IMR-90 (cell line): ENCODE measurements at regions not wholly inside any gene's neighbourhood (a gene's known extent, or its start where the extent isn't known, plus 50 kb on each side); places are given as distances from the start of the nearest gene placed in this dataset.

Source experiments
- ATAC-seq: fragments of 200-7000 bp; cut with Tn5 transposase; 2 replicates; pipeline ENCODE4 v1.9.1; 2020; ENCODE audit warnings: low read depth, mild to moderate bottlenecking, moderate library complexity
- BruUV-seq: library from RNA; stranded (reverse); fragments of 400-500 nt; replicated peaks from 2 replicates; lab custom pipeline; 2021; lab: Mats Ljungman, UMichigan
- CTCF ChIA-PET: fragments of 300-600 bp; formaldehyde crosslinking; extraction: SDS; loops from one replicate; lab custom pipeline; 2021; ENCODE audit warnings: antibody characterized with exemption; lab: Yijun Ruan, JAX
- POLR2A ChIA-PET: fragments of 300-600 bp; sonication (Branson Sonifier 250); formaldehyde crosslinking; loops from one replicate; lab custom pipeline; 2022; ENCODE audit warnings: antibody characterized with exemption; ENCODE audit not compliant: unreplicated experiment; lab: Charles Lee
- DNase-seq: peaks from one replicate; pipeline ENCODE4 v3.0.0; 2013
- H2AFZ ChIP-seq: replicated peaks from 2 replicates; pipeline ENCODE3; 2013; ENCODE audit warnings: low read length, mild to moderate bottlenecking; ENCODE audit not compliant: poor library complexity
- H2AK5ac ChIP-seq: 2 replicates; pipeline ENCODE4 v1.6.1; 2013; ENCODE audit warnings: low read depth, low read length, inconsistent platforms
- H2AK9ac ChIP-seq: replicated peaks from 2 replicates; pipeline ENCODE3; 2013; ENCODE audit warnings: mild to moderate bottlenecking, low read depth, low read length, moderate library complexity; ENCODE audit not compliant: poor library complexity
- H2BK120ac ChIP-seq: 2 replicates; pipeline ENCODE4 v1.6.1; 2013; ENCODE audit warnings: low read depth, low read length, inconsistent platforms
- H2BK15ac ChIP-seq: 3 replicates; pipeline ENCODE4 v1.6.1; 2013; ENCODE audit warnings: low read depth, low read length, inconsistent platforms
- H2BK20ac ChIP-seq: 2 replicates; pipeline ENCODE4 v1.6.1; 2013; ENCODE audit warnings: low read depth, mild to moderate bottlenecking, inconsistent platforms, low read length, moderate library complexity
- H2BK5ac ChIP-seq: 2 replicates; pipeline ENCODE4 v1.6.1; 2013; ENCODE audit warnings: mild to moderate bottlenecking, low read depth, low read length, inconsistent platforms; ENCODE audit not compliant: poor library complexity, severe bottlenecking
- H3K14ac ChIP-seq: replicated peaks from 2 replicates; pipeline ENCODE4 v1.6.1; 2013; ENCODE audit warnings: low read depth, low read length, inconsistent platforms
- H3K18ac ChIP-seq: 2 replicates; pipeline ENCODE4 v1.6.1; 2013; ENCODE audit warnings: low read depth, low read length, control low read depth
- H3K23ac ChIP-seq: 2 replicates; pipeline ENCODE4 v1.6.1; 2013; ENCODE audit warnings: low read depth, low read length, inconsistent platforms
- H3K27ac ChIP-seq: 2 replicates; pipeline ENCODE4 v1.5.1; 2013; ENCODE audit warnings: mild to moderate bottlenecking, control low read depth, low read length; ENCODE audit not compliant: insufficient read depth
- H3K27me3 ChIP-seq: 2 replicates; pipeline ENCODE4 v1.6.1; 2013; ENCODE audit warnings: low read length; ENCODE audit not compliant: control insufficient read depth, insufficient read depth
- H3K36me3 ChIP-seq: 2 replicates; pipeline ENCODE4 v1.6.1; 2013; ENCODE audit warnings: low read length, mixed read lengths; ENCODE audit not compliant: control insufficient read depth, insufficient read depth
- H3K4ac ChIP-seq: 2 replicates; pipeline ENCODE4 v1.6.1; 2013; ENCODE audit warnings: low read depth, low read length, inconsistent platforms
- H3K4me1 ChIP-seq: 2 replicates; pipeline ENCODE4 v1.6.1; 2013; ENCODE audit warnings: low read length, mixed read lengths; ENCODE audit not compliant: control insufficient read depth, insufficient read depth
- H3K4me2 ChIP-seq: 2 replicates; pipeline ENCODE4 v1.6.1; 2013; ENCODE audit warnings: low read depth, mild to moderate bottlenecking, control low read depth, low read length, moderate library complexity
- H3K4me3 ChIP-seq: 2 replicates; pipeline ENCODE4 v1.5.1; 2013; ENCODE audit warnings: low read depth, mild to moderate bottlenecking, control low read depth, low read length, moderate library complexity; ENCODE audit not compliant: insufficient read depth
- H3K56ac ChIP-seq: 2 replicates; pipeline ENCODE4 v1.6.1; 2013; ENCODE audit warnings: low read length, inconsistent platforms; ENCODE audit not compliant: insufficient read depth; ENCODE audit errors: extremely low read depth
- H3K79me1 ChIP-seq, 2 experiments: 2 replicates each; pipeline ENCODE4 v1.6.1; 2013; ENCODE audit warnings: low read length in 2 of 2, inconsistent platforms in 1 of 2, low read depth in 1 of 2
- H3K9ac ChIP-seq: 2 replicates; pipeline ENCODE4 v1.6.1; 2013; ENCODE audit warnings: low read depth, low read length, control low read depth
- H3K9me1 ChIP-seq: 2 replicates; pipeline ENCODE4 v1.6.1; 2013; ENCODE audit warnings: low read length, inconsistent platforms; ENCODE audit not compliant: insufficient read depth
- H3K9me3 ChIP-seq: 2 replicates; pipeline ENCODE4 v1.6.1; 2013; ENCODE audit warnings: low read length; ENCODE audit not compliant: control insufficient read depth, insufficient read depth
- H4K20me1 ChIP-seq: 2 replicates; pipeline ENCODE4 v1.6.1; 2013; ENCODE audit warnings: low read length, inconsistent platforms; ENCODE audit not compliant: insufficient read depth
- H4K5ac ChIP-seq: 2 replicates; pipeline ENCODE4 v1.6.1; 2013; ENCODE audit warnings: mild to moderate bottlenecking, low read depth, low read length, control low read depth
- H4K8ac ChIP-seq, 2 experiments: 2 replicates each; pipeline ENCODE4 v1.6.1; 2013; ENCODE audit warnings: low read depth in 2 of 2, low read length in 2 of 2, control low read depth in 1 of 2, inconsistent platforms in 1 of 2
- H4K91ac ChIP-seq: 2 replicates; pipeline ENCODE4 v1.6.1; 2013; ENCODE audit warnings: low read depth, low read length, inconsistent platforms; ENCODE audit not compliant: insufficient read depth
- BHLHE40 ChIP-seq: fragments of 150-350 bp; IDR thresholded peaks from 2 replicates; pipeline ENCODE4 v1.6.1; 2016; ENCODE audit warnings: mild to moderate bottlenecking, low read depth, low read length
- CEBPB ChIP-seq: IDR thresholded peaks from 2 replicates; pipeline ENCODE4 v1.6.1; 2012; ENCODE audit warnings: low read depth, low read length, improper control_type of control experiment
- CHD1 ChIP-seq: IDR thresholded peaks from 2 replicates; pipeline ENCODE4 v1.6.1; 2012; ENCODE audit warnings: low read depth, low read length, improper control_type of control experiment
- FOS ChIP-seq: fragments of 150-350 bp; IDR thresholded peaks from 2 replicates; pipeline ENCODE4 v1.6.1; 2016; ENCODE audit warnings: low read depth, low read length
- MAFK ChIP-seq: IDR thresholded peaks from 2 replicates; pipeline ENCODE4 v1.6.1; 2012; ENCODE audit warnings: low read depth, low read length, improper control_type of control experiment
- MAZ ChIP-seq: IDR thresholded peaks from 2 replicates; pipeline ENCODE4 v1.6.1; 2012; ENCODE audit warnings: low read depth, mild to moderate bottlenecking, low read length, improper control_type of control experiment, moderate library complexity, borderline replicate concordance
- MXI1 ChIP-seq: IDR thresholded peaks from 2 replicates; pipeline ENCODE4 v1.6.1; 2012; ENCODE audit warnings: low read depth, mild to moderate bottlenecking, low read length, moderate library complexity, borderline replicate concordance
- NFE2L2 ChIP-seq: fragments of 150-350 bp; IDR thresholded peaks from 2 replicates; pipeline ENCODE4 v1.6.1; 2016; ENCODE audit warnings: low read depth, mild to moderate bottlenecking, low read length
- POLR2A ChIP-seq: IDR thresholded peaks from 2 replicates; pipeline ENCODE4 v1.6.1; 2012; ENCODE audit warnings: mild to moderate bottlenecking, low read depth, low read length
- RAD21 ChIP-seq: IDR thresholded peaks from 2 replicates; pipeline ENCODE4 v1.6.1; 2012; ENCODE audit warnings: low read length, improper control_type of control experiment
- RCOR1 ChIP-seq: IDR thresholded peaks from 2 replicates; pipeline ENCODE4 v1.6.1; 2012; ENCODE audit warnings: mild to moderate bottlenecking, low read length, improper control_type of control experiment; ENCODE audit not compliant: insufficient replicate concordance
- RFX5 ChIP-seq: IDR thresholded peaks from 2 replicates; pipeline ENCODE4 v1.8.0; 2012; ENCODE audit warnings: low read depth, mild to moderate bottlenecking, low read length, moderate library complexity
- SMC3 ChIP-seq: fragments of 150-350 bp; IDR thresholded peaks from 2 replicates; pipeline ENCODE4 v1.6.1; 2016; ENCODE audit warnings: low read depth, mild to moderate bottlenecking, antibody characterized with exemption, low read length, moderate library complexity
- WGBS, 2 experiments: methylation state at CpG; one replicate each; pipeline versions ENCODE4 v1.1.5 to v1.1.7; 2013; ENCODE audit warnings: missing lambda C conversion rate in 2 of 2; ENCODE audit not compliant: insufficient read length in 1 of 2; ENCODE audit errors: extremely low coverage in 2 of 2; 5-methylcytosine and 5-hydroxymethylcytosine counted together
- dilution Hi-C: fragments of 300-500 bp; cut with HindIII; formaldehyde crosslinking; loops from one replicate; pipeline ENCODE4 v1.14.3; 2018; ENCODE audit warnings: low sequenced_read_pairs; ENCODE audit not compliant: unreplicated experiment
- in situ Hi-C: fragments of 300-500 bp; cut with MboI; formaldehyde crosslinking; loops from 3 replicates; pipeline ENCODE4 v1.14.3; 2019; ENCODE audit warnings: low sequenced_read_pairs, inconsistent platforms, mixed read lengths
- intact Hi-C: fragments of 100-400 bp; cut with micrococcal nuclease; formaldehyde crosslinking; loops from 2 replicates; pipeline ENCODE4 v1.10.0; 2022
- TF ChIP-seq, protein P1 (sequence below): fragments of 150-350 bp; IDR thresholded peaks from 2 replicates; pipeline ENCODE4 v1.6.1; 2016; ENCODE audit warnings: low read depth, mild to moderate bottlenecking, low read length, moderate library complexity, borderline replicate concordance
- TF ChIP-seq, protein P2 (sequence below): fragments of 150-350 bp; IDR thresholded peaks from 2 replicates; pipeline ENCODE4 v1.6.1; 2017; ENCODE audit warnings: mild to moderate bottlenecking, antibody characterized with exemption, low read length, low read depth
- TF ChIP-seq, protein P3 (sequence below): conservative IDR thresholded peaks from 2 replicates; pipeline ENCODE4 v1.5.1; 2012; ENCODE audit warnings: mild to moderate bottlenecking, low read depth, low read length, improper control_type of control experiment

DNA sequence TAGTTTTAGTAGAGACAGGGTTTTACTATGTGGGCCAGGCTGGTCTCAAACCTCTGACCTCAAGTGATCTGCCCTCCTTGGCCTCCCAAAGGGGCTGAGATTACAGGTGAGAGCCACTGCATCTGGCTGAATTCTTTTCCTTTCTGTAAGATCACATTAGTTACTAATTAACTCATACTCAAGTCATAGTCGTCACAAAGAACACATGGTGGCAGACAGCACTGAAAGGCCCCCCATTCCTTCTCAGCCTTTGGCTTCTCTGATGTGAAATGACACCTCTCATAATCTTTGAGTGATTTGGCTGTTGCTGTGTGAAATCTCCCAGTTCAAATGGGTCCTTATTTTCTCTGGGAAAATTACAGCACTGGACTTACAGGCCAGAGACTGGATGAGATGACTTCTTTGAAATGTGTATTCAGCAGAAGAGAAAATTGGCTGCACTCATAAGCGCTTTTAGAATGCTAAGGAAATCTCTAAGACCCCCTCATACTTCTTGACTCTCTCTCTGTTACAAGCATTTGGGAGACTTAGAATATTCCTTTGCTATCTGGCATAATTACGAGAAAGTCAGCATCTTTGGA lies 764.8 kb downstream of the RNF144A start:
- no peak overlapping the region for H4K8ac ChIP-seq
- CTCF ChIA-PET = no interaction called here
- H2BK20ac ChIP-seq = no peak overlapping the region
- WGBS, 2 experiments = no CpG with 5 or more reads among the region's 3 CpGs
- TF ChIP-seq NFE2L2 (no peak), RCOR1 (no peak), CHD1 (no peak), POLR2A (no peak), MAFK (no peak), CEBPB (no peak), MXI1 (no peak), SMC3 (no peak), MAZ (no peak), RAD21 (no peak), FOS (no peak), BHLHE40 (no peak), RFX5 (no peak)
- TF ChIP-seq, protein P1, sequence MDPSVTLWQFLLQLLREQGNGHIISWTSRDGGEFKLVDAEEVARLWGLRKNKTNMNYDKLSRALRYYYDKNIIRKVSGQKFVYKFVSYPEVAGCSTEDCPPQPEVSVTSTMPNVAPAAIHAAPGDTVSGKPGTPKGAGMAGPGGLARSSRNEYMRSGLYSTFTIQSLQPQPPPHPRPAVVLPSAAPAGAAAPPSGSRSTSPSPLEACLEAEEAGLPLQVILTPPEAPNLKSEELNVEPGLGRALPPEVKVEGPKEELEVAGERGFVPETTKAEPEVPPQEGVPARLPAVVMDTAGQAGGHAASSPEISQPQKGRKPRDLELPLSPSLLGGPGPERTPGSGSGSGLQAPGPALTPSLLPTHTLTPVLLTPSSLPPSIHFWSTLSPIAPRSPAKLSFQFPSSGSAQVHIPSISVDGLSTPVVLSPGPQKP = no peak
- TF ChIP-seq, protein P2, sequence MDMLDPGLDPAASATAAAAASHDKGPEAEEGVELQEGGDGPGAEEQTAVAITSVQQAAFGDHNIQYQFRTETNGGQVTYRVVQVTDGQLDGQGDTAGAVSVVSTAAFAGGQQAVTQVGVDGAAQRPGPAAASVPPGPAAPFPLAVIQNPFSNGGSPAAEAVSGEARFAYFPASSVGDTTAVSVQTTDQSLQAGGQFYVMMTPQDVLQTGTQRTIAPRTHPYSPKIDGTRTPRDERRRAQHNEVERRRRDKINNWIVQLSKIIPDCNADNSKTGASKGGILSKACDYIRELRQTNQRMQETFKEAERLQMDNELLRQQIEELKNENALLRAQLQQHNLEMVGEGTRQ = no peak
- TF ChIP-seq, protein P3, sequence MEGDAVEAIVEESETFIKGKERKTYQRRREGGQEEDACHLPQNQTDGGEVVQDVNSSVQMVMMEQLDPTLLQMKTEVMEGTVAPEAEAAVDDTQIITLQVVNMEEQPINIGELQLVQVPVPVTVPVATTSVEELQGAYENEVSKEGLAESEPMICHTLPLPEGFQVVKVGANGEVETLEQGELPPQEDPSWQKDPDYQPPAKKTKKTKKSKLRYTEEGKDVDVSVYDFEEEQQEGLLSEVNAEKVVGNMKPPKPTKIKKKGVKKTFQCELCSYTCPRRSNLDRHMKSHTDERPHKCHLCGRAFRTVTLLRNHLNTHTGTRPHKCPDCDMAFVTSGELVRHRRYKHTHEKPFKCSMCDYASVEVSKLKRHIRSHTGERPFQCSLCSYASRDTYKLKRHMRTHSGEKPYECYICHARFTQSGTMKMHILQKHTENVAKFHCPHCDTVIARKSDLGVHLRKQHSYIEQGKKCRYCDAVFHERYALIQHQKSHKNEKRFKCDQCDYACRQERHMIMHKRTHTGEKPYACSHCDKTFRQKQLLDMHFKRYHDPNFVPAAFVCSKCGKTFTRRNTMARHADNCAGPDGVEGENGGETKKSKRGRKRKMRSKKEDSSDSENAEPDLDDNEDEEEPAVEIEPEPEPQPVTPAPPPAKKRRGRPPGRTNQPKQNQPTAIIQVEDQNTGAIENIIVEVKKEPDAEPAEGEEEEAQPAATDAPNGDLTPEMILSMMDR = no peak
- no TSS peak for BruUV-seq
- H3K14ac ChIP-seq = no peak overlapping the region
- H3K36me3 ChIP-seq = no peaks in the 10 kb centered on the region
- POLR2A ChIA-PET = no interaction called here
- no peak overlapping the region for H2AFZ ChIP-seq
- H2BK5ac ChIP-seq = no peak overlapping the region
- no peak overlapping the region for H3K23ac ChIP-seq
- intact Hi-C loops = no loop called here
- no peak overlapping the region for H3K18ac ChIP-seq
- H4K91ac ChIP-seq = no peak overlapping the region
- H3K56ac ChIP-seq = no peak overlapping the region
- H2AK5ac ChIP-seq = no peak overlapping the region
- H3K9me3 ChIP-seq = 0 out of 2 replicates have a peak, but pooled peaks cover 3% of the 10 kb centered on the region
- H3K27ac ChIP-seq = no peak overlapping the region
- no peak overlapping the region for H2BK120ac ChIP-seq
- no peak overlapping the region for H3K4ac ChIP-seq
- no peaks in the 10 kb centered on the region for H3K9me1 ChIP-seq
- in situ Hi-C loops = no loop called here
- no peaks in the 10 kb centered on the region for H3K27me3 ChIP-seq
- ATAC-seq (no peak), DNase-seq (no peak)
- no peak overlapping the region for H3K4me3 ChIP-seq
- H3K4me2 ChIP-seq = no peak overlapping the region
- no peak overlapping the region for H3K9ac ChIP-seq
- H2BK15ac ChIP-seq = no peak overlapping the region
- no peak overlapping the region for H4K5ac ChIP-seq
- no peaks in the 10 kb centered on the region for H4K20me1 ChIP-seq
- no peaks in the 10 kb centered on the region for H3K4me1 ChIP-seq
- H2AK9ac ChIP-seq = no peak overlapping the region
- dilution Hi-C loops = no loop called here
- H3K79me1 ChIP-seq = no peaks in the 10 kb centered on the region
